Nephron progenitor cell (in vitro differentiated cells): ENCODE measurements at regions not wholly inside any gene's neighbourhood (a gene's known extent, or its start where the extent isn't known, plus 50 kb on each side); places are given as distances from the start of the nearest gene placed in this dataset.

ENCODE experiments used
- DNase-seq: peaks from one replicate; pipeline ENCODE4 v3.0.0; 2021
- H3K27ac Mint-ChIP-seq: 2 replicates; pipeline ENCODE4 v1.8.0; 2021; ENCODE audit warnings: mild to moderate bottlenecking, moderate library complexity, mixed read lengths
- H3K27me3 Mint-ChIP-seq: 2 replicates; pipeline ENCODE4 v1.8.0; 2021; ENCODE audit warnings: mild to moderate bottlenecking, low read depth, mixed read lengths; ENCODE audit not compliant: poor library complexity
- H3K36me3 Mint-ChIP-seq: 2 replicates; pipeline ENCODE4 v1.8.0; 2021; ENCODE audit warnings: low read depth, mixed read lengths
- H3K4me1 Mint-ChIP-seq: 2 replicates; pipeline ENCODE4 v1.8.0; 2021; ENCODE audit warnings: mixed read lengths
- H3K4me3 Mint-ChIP-seq: 2 replicates; pipeline ENCODE4 v1.8.0; 2021; ENCODE audit warnings: mild to moderate bottlenecking, moderate library complexity, mixed read lengths
- H3K9me3 Mint-ChIP-seq: 2 replicates; pipeline ENCODE4 v1.8.0; 2021; ENCODE audit warnings: mild to moderate bottlenecking, moderate library complexity, mixed read lengths
- CTCF ChIP-seq: fragments of 200-600 bp; sonication (generic); IDR thresholded peaks from 2 replicates; pipeline ENCODE4 v1.5.0; 2021; ENCODE audit warnings: antibody characterized with exemption

- no peak overlapping the region for H3K4me3 Mint-ChIP-seq
- H3K9me3 Mint-ChIP-seq = peaks cover 4% of the 10 kb centered on the region
- DNase-seq = no peak
- no peak for TF ChIP-seq CTCF
- H3K4me1 Mint-ChIP-seq = peaks cover under 1% of the 10 kb centered on the region
- no peaks in the 10 kb centered on the region for H3K36me3 Mint-ChIP-seq
- H3K27me3 Mint-ChIP-seq = peaks cover 6% of the 10 kb centered on the region
- H3K27ac Mint-ChIP-seq = no peak overlapping the region
Measured at GRCh38 chr3:24678421-24678865, 183.8 kb upstream of the THRB start.

- Mint-ChIP-seq H3K27ac (no peak overlapping the region), H3K9me3 (peaks cover 4% of the 10 kb centered on the region), H3K4me3 (no peak overlapping the region), H3K36me3 (no peaks in the 10 kb centered on the region), H3K27me3 (peaks cover 6% of the 10 kb centered on the region), H3K4me1 (peaks cover 11% of the 10 kb centered on the region)
- no peak for TF ChIP-seq CTCF
- no peak for DNase-seq
Measured at GRCh38 chr3:24679429-24679828, 184.8 kb upstream of the THRB start.

- Mint-ChIP-seq H3K27me3 (peaks cover 6% of the 10 kb centered on the region), H3K4me3 (no peak overlapping the region), H3K4me1 (peaks cover 17% of the 10 kb centered on the region)
Measured at GRCh38 chr3:24680214-24680967, 185.7 kb upstream of the THRB start.

GRCh38 chr3:24682141-24682547 is 187.5 kb upstream of the THRB start:
- Mint-ChIP-seq H3K27me3 (peaks cover 6% of the 10 kb centered on the region), H3K4me1 (peaks cover 17% of the 10 kb centered on the region), H3K9me3 (peaks cover 4% of the 10 kb centered on the region), H3K36me3 (no peaks in the 10 kb centered on the region), H3K27ac (no peak overlapping the region), H3K4me3 (no peak overlapping the region)
- no peak for DNase-seq
- no peak for TF ChIP-seq CTCF

More at GRCh38 chr3:24680214-24680967, 185.7 kb upstream of the THRB start:
- Mint-ChIP-seq H3K27ac (no peak overlapping the region), H3K36me3 (no peaks in the 10 kb centered on the region), H3K9me3 (peaks cover 4% of the 10 kb centered on the region)
- DNase-seq = peak; percentile 89
- TF ChIP-seq CTCF = peak; percentile 90

- no peak for DNase-seq
- Mint-ChIP-seq H3K36me3 (no peaks in the 10 kb centered on the region), H3K27me3 (peaks cover 3% of the 10 kb centered on the region), H3K27ac (no peak overlapping the region), H3K4me3 (no peak overlapping the region), H3K9me3 (peaks cover 4% of the 10 kb centered on the region), H3K4me1 (peaks cover 17% of the 10 kb centered on the region)
- no peak for TF ChIP-seq CTCF
Measured at GRCh38 chr3:24683090-24683489, 188.4 kb upstream of the THRB start.
